SIG-M5 treated with dmso at 0.1 percent for 504 hours (cell line): ENCODE measurements at regions not wholly inside any gene's neighbourhood (a gene's known extent, or its start where the extent isn't known, plus 50 kb on each side); places are given as distances from the start of the nearest gene placed in this dataset.

Source experiments
- DNase-seq: peaks from one replicate; lab custom pipeline; 2025; ENCODE audit not compliant: unreplicated experiment; lab: John Stamatoyannopoulos, UW

GRCh38 chr22:49553518-49554295 lies 274.0 kb downstream of the BRD1 start:
- DNase-seq, result no peak

- no peak for DNase-seq
Measured at GRCh38 chr22:49553076-49553475, 274.6 kb downstream of the BRD1 start.

- DNase-seq, result no peak
Measured at GRCh38 chr22:49551897-49552614, 275.6 kb downstream of the BRD1 start.

GRCh38 chr22:49551446-49551845 lies 276.2 kb downstream of the BRD1 start:
- DNase-seq, result no peak

- DNase-seq, result no peak
Measured at GRCh38 chr22:49550766-49551362, 276.8 kb downstream of the BRD1 start.

- no peak for DNase-seq
Measured at GRCh38 chr22:49550141-49550430, 277.6 kb downstream of the BRD1 start.

GRCh38 chr22:49549256-49550140 lies 278.2 kb downstream of the BRD1 start:
- DNase-seq, result no peak

- peak; percentile 23 for DNase-seq
Measured at GRCh38 chr22:49548356-49549202, 279.1 kb downstream of the BRD1 start.

- DNase-seq, result no peak
Measured at GRCh38 chr22:49547751-49548239, 279.9 kb downstream of the BRD1 start.

- DNase-seq, result no peak
Measured at GRCh38 chr22:49546811-49547585, 280.7 kb downstream of the BRD1 start.

- DNase-seq, result no peak
Measured at GRCh38 chr22:49545606-49546005, 282.1 kb downstream of the BRD1 start.

GRCh38 chr22:49544286-49544685 lies 283.4 kb downstream of the BRD1 start:
- DNase-seq, result no peak

GRCh38 chr22:49543876-49544275 lies 283.8 kb downstream of the BRD1 start:
- no peak for DNase-seq

- no peak for DNase-seq
Measured at GRCh38 chr22:49541693-49542230, 285.9 kb downstream of the BRD1 start.

GRCh38 chr22:49540913-49541692 lies 286.6 kb downstream of the BRD1 start:
- DNase-seq, result no peak

GRCh38 chr22:49540084-49540912 lies 287.4 kb downstream of the BRD1 start:
- no peak for DNase-seq

- no peak for DNase-seq
Measured at GRCh38 chr22:49538006-49538405, 289.7 kb downstream of the BRD1 start.
